ENCODE measurements at regions not wholly inside any gene's neighbourhood (a gene's known extent, or its start where the extent isn't known, plus 50 kb on each side); places are given as distances from the start of the nearest gene placed in this dataset.

DNA sequence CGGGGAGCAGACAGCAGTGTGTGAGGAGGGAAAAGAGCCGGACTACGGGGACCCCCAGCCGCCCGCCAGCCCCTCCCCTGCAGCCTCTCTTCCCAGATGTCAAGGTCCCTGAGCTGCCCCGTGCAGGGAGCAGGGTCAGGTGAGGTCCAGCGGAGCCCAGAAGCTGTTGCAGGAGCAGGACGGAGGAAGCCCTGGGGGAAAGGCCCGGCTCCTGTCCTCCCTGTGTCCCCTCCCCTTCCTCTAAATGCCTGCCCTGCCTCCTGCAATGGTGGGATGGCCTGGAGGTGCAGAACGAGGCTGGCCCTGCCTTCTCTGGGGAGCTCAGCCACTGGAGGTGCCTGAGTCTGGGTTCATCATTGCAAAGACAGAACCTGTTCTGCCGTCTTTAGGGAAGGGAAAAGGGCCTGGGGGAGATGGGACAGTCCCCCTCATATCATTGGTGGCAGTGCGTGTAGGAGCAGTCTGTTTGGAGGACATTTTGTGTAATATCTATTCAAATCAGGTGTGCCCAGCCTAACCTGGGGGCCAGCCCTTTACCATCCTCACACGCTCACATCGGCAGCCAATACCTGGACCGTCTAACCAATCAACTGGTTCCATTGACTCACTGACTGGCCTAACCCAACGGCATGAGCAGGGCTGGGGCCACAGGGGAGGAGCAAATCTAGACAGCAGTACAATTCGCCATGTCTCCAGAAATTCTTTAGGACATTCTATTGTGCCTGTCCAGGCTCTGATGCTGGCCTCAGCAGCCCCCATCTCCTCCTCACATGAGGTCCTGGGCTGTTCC is 364.1 kb upstream of the SFSWAP start:
- no peak for DNase-seq

DNA sequence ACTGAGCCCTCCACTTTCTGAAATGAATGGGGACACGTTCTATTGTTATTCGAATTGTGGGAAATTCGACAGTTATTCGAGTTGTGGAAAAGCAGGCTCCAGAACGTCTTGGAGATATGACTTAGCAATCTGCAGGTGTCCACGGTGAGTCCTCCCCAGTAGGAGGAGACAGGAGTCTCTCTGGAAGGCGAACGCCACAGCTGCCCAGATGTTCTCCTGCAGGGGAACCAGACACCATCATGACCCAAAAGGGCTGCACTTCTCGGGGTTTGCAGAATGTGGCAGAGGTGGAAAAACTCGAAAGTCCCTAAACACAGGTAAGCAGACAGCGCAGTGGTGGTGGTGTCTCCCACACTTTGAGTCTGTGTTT is 363.6 kb upstream of the SFSWAP start:
- DNase-seq = no peak

DNA sequence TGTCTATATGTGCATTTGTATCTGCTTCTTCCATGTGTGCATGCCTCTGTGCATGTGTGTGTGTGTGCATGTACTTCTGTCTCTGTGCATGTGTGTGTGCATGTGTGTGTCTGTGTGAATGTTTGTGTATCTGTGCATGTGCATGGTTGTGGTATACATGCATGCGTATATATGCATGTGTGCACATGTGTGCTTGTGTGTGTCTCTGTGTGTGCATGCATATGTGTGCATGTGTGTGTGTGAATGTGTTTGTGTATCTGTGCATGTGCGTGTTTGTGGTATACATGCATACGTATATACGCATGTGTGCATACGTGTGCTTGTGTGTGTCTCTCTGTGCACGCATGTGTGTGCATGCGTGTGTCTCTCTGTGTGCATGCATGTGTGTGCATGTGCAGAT is 363.2 kb upstream of the SFSWAP start:
- DNase-seq = no peak

DNA sequence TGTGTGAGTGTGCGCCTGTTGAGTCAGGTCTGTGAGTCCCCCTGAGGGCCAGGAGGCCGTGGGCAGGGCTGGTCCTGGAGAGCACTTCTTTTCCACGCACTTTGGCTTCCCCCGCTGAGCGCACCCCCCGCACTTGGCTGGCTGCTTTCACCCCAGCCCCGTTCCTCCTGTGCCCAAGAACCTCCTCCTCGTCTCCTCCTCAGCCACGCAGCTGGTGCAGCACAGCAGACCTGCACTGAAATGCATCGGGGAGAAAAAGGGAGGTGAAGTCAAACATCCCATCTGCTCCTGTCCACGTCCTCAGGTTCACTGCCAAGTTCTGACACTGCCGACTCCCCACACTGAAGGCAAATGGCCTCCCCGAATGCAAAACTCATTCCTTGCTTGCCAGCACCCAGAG is 362.7 kb upstream of the SFSWAP start:
- no peak for DNase-seq

DNA sequence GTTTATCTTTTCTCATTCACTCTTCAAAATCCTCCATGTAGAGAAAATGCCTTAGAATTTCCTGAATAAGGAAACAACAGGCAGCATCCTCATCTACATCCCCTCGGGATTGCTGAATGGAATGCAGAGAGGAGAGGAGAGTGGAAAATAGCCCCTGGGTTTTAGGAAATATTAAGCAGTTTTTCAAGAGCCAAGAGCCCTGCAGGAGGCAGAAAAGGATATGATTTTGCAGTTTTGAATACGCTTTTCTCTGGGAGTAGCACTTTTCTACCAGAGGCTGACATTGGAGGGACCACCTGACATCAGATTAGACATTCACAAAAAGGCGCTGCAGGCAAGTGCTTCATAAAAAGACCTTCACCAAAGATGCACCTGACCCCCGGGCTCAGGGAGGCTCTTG is 362.2 kb upstream of the SFSWAP start:
- DNase-seq = no peak

DNA sequence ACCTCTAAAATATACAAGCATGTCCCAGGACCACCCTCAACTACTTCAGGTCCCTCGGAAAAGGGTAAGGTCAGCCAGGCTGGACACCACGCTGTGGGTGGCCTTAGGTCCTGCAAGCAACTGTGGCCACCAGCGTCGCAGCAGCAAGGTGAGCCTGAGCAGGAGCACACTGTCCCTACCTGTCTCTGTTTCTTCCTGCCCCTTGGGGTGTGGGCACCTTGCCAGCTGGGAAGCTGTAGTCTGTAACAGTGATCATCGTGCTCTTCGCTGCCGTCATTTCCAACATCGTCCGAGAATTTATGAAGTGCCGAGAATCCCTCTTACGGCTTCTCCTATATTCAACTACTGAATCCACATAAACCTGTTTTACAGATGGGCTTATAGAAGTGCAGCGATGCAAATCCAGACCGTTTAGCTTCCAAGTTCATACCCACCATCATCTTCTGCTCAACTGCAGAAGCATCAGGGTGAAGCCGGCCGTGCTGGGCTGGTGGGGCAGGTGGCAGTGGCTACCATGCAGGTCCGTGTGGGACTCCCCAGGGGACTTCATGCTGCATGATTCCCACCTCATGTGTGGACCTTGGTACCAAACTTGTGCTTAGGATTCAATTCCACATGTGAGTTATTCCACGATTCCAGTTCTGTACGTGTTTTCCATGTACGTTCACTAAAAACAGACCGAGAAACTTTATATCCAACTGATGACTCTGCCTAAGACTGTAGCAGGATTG is 361.3 kb upstream of the SFSWAP start:
- DNase-seq = no peak

DNA sequence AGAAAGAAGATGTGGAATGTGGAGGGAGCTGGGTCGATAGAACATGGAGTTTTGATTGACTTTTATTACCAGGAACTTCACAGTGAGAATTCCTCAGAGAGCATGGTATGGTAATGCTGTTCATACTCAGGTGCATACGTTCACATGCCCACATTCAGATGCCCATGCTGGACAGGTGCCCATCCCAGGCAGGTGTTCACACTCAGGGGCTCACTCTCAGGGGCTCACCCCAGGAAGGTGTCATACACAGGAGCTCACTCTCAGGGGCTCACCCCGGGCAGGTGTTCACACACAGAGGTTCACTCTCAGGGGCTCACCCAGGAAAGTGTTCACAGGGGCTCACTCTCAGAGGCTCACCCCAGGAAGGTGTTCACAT is 360.0 kb upstream of the SFSWAP start:
- no peak for DNase-seq

DNA sequence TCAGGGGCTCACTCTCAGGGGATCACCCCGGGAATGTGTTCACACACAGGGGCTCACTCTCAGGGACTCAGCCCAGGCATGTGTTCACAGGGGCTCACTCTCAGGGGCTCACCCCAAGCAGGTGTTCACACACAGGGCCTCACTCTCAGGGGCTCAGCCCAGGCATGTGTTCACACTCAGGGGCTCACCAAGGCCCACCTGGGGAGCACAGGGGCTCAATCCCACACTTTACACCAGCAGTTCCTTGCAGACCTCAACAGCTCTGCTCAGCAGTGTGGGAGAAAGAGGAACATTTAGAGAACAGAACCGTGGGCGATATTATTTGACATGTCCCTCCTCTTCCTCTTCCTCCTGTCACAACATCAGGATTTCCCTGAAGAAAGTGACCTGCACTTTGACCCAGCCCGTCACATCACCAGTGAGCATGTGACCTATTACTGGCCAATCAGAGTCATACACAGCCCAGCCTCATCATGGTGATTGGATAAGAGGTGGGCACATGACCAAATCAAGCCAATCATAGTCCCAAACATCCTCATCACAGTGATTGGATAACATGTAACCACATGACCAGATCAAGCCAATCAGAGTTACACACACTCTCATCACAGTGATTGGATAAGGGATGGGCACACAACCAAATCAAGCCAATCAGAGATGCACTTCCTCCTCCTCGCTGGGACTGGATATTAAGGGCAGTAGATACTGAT is 359.4 kb upstream of the SFSWAP start:
- DNase-seq = no peak

DNA sequence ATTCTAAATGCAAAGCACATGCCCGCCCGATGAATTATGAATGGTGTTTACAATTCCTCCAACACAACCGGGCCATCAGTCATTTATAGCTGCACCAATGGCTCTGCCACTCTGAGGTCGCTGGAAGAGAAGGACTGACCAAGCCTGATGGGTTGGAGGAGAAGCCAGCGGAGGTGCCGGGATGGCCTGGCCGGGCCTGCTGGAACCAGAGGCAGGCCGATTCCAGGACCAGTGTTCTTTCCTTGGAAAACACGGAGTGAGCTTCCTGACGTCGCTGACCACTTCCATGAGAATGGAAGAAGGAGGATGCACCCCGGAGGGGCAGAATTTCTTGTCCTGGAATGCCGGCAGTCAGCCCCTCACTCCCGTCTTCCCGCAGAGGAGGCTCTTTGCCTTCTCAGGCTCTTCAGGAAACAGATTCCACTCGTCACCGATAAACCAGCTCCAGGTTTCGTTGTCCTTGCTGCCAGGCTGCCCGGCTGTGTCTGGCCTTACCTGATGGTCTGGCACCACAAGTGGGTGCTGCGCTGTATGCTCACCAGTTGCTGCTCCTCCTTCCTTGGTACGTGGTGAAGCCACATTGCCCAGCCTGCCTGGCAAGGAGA is 358.5 kb upstream of the SFSWAP start:
- no peak for DNase-seq

DNA sequence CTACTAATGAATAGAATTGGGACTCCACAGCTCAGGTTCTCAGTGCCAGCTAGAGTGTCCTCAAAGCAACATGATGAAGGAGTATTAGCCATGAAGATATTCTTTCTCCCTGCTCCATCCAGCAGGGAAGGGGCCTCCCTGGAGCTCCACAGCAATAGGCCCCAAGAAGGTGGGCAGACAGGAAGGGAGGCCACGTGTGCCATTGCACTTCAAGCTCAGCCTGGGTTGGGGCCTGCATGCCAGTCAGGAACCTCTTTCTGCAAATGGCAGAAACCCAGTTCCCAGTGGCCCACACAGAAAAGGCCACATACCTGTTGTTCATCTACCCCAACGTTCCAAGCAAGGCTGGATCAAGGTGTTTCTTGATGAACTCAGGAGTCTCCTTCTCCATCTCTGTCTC is 357.5 kb upstream of the SFSWAP start:
- no peak for DNase-seq

DNA sequence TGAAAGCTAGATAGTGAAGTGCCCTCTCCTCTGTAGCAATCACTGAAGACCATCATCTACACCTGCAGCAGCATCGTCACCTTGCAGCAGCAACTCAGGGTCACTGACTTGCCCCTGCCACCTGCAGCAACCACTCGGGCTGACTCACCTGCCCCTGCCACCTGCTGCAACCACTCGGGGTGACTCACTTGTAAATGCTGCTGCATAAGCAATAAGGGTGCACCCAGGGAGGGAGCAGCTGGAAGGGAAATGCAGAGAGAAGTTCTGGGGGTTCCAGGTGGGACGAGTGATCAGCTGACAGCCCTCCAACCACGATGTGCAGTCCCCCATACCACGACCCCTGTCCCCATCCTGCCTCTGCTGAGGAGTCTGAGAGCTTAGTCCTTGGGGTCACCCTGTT is 357.1 kb upstream of the SFSWAP start:
- no peak for DNase-seq

DNA sequence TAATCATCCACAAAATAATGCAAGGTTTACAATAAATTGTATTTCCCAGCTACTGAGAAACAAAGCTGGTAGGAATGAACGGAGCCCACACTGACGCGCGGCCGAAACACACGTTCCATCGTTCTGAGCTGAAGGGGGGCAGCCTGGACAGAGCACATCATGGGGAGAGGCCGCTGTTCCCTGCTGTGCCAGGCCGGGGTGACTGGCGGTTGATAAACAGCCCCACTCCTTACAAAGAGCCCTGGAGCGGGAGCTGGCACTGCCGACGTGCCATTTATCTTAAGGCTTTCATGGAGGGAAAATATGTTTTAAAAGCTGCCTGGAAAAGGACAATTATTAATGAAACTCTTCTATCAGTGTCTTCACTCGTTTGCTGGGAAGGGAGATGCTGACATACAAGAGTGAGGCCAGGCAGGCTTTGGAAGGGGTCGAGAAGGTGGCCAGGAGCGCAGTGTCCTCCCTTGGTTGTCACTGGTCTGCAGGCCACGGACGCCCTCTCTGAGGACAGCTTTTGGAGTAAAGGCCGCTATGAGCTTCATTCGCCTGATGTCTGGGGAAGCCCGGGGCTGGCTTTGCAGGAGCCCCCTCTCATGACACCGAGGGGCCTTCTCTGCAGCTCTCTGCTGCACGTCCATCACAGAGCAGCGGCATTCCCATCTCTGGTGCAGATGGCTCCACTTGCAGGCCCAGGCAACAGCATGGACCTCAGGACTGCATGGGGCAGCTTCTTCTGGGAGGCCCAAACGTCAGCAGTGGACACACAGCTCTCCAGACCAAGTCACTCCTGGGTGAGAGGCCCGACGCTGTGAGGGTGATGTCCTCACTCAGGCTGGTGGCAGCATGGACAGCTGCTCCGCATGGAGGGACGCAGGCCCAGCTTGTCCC is 355.3 kb upstream of the SFSWAP start:
- DNase-seq = no peak

DNA sequence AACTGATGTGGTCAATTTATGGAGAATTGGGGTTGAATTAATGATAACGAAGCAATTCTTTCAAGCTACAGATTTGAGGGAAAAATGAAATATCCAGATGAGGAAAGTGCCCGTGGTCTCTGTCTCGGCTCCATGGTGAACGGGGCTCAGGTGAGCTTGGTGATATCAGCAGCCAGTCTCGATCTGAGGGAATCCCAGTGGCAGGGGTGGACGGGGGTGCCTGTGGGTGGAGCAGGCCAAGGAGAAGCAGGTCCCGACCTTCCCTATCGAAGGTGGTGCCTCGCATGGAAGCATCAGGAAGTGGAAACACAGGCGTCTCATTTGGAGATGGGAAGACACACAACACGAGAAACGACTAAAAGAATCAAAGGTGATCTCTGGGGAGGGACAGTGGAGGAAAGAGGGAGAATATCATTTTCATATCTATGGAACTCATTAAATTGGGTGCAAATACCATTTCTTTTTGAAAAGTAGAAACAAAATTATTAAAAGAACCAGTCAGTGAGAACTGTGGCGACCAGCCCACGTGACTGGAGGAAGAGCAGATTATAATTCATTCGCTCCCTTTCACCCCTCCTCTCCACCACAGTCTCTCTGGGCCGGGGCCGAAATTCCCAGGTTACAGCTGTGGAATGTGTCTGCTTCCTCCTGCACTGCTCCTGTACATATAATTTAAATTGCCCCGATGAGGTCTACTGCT is 354.3 kb upstream of the SFSWAP start:
- no peak for DNase-seq

DNA sequence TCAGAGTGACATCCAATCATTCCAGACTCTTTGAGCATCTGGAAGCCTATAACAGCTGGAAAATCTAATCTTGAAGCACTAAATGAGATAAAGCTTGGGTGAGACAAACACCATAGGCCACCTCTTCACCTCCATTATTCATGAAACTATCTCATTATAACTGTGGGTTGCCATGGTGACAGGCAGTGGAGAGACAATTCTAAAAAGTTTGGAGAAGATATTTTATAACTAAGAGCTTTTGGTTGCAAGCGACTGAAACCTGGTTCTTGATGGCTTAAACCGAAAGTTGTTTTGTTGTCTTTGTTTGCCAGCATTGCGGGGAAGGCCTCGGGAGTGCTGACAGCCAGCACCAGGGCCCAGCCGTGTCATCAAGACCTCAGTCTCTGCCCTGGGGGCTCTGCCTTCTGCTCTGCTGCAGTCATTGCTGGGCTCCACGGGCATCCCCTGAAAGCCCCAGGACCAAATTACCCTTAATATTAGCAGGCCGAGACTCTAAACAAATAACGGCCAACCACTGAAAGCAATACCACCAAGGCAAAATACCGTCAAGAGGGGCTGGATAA is 353.6 kb upstream of the SFSWAP start:
- no peak for DNase-seq

DNA sequence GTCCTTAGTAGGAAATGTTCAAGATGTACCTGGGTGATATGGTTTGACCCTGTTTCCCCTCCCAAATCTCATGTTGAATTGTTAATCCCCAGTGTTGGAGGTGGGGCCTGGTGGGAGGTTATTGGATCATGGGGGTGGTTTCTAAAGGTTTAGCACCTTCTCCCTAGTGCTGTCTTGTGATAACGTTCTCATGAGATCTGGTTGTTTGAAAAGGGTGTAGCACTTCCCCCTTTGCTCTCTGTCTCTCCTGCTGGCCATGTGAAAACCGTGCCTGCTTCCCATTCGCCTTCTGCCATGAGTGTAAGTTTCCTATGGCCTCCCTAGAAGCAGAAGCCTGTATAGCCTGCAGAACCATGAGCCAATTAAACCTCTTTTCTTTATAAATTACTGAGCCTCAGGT is 353.0 kb upstream of the SFSWAP start:
- DNase-seq = no peak

DNA sequence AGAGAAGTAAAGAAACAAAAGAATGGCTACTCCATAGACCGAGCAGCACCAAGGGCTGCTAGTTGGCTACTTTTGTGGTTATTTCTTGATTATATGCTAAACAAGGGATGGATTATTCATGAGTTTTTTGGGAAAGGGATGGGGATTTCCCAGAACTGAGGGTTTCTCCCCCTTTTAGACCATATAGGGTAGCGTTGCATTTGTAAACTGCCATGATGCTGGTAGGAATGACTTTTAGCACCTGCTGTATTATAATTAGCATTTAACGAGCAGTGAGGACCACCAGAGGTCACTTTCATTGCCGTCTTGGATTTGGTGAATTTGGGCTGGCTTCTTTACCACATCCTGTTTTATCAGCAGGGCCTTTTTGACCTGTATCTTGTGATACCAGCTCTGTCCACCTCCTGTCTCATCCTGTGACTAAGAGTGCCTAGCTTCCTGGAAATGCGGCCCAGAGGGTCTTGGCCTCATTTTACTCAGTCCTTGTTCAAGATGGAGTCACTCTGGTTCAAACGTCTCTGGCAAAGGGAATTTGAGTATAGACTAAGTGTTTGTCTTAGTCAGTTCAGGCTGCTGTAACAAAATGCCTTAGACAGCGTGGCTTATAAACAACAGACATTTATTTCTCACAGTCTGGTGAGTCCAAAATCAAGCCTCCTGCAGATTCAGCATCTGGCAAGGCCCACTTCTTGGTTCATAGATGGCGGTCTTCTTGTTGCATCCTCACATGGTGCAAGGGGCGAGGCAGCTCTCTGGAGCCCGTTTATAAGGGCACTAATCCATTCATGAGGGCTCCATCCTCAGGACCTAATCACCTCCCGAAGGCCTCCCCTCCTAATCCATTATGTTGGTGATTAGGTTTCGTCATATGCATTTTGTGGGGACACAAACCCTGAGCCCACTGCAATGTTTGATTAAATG is 348.3 kb upstream of the SFSWAP start:
- DNase-seq = no peak

DNA sequence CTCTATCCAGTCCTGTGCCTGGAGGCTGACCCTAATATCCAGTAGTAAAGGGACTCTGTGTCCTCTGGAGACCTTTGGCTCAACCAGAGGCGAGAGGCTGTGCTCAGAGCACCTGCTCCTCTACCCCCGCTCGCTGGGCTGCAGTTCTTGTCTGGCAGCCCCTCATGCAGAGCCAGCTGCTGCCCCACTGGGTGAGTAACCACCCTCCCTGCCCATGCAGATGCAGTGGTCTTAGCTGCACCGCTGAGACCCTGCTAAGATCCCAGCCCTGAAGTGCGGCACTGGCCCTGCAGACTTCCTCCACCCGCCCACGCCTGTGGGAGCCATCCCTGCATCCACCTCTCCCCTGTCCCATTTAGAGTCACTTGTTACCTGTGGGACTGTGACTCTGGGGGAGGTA is 347.5 kb upstream of the SFSWAP start:
- DNase-seq = no peak

DNA sequence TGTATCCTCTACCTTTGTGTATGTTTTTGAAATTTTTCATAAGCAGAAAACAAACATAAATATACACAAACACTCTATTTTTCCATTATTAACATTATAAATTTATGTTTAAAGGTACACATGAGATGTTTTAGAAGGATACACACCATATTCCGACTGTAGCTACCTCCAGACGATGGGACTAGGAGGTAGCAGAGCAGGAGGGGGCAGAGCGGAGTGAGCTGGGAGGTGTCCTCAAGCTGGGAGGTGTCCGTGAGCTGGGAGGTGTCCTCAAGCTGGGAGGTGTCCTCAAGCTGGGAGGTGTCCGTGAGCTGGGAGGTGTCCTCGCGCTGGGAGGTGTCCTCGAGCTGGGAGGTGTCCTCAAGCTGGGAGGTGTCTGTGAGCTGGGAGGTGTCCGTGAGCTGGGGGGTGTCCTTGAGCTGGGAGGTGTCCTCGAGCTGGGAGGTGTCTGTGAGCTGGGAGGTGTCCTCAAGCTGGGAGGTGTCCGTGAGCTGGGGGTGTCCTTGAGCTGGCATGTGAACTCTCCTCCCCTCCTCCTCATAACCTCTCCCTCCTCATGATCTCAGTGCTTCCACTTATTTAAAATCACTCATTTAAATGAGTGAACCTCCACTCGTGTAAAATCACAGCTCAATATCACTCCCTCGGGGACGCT is 346.9 kb upstream of the SFSWAP start:
- no peak for DNase-seq

DNA sequence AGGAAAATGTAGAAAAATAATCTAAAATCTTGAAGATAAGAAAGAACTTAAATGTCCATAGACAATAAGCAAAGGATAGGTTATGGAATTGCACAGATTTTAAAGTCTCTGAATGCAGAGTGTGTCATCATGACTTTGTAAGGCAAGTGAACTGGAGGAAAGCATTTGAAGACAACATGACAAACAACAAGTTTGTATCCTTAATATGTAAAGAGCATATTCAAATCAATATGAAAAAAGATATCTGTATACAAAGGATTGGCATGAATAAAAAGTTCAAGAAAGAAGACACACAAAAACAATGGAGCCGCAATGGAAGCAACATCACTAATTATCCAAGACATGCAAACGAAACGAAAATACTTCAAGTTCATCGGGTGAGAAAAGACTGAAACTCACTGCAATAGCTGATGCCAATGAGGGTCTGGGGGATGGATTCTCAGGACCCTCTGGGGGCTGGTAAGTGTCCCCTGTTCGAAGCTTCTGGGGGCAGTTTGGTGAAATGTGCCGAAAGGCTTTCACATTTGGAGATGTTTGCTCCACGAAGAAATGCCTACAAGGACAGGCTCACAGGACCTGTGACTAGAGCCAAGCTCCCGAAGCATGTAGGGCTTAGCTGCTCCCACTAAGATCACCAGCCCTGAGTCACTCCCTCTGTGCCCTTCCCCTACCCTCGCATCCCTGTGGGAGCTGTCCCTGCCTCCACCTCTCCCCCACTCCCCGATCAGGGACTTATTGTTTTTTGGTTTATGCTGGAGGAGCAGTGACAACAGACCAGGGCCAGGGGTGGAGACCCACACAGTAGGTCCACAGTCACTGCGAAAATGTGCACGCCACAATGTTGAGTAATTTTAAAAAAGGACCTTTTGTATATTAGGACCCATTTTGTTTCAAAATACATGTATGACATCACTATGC is 345.7 kb upstream of the SFSWAP start:
- no peak for DNase-seq
